Fibroblast of gingiva (primary cell): ENCODE measurements at regions not wholly inside any gene's neighbourhood (a gene's known extent, or its start where the extent isn't known, plus 50 kb on each side); places are given as distances from the start of the nearest gene placed in this dataset.
"Not testable (repeated sequence)": the region's sequence is repeated elsewhere in the genome, so short reads cannot be mapped to it uniquely, and the experiment has no call there.

ENCODE experiments used
- DNase-seq: peaks from one replicate; pipeline ENCODE4 v3.0.0-alpha.2; 2011; ENCODE audit warnings: low read depth

DNA sequence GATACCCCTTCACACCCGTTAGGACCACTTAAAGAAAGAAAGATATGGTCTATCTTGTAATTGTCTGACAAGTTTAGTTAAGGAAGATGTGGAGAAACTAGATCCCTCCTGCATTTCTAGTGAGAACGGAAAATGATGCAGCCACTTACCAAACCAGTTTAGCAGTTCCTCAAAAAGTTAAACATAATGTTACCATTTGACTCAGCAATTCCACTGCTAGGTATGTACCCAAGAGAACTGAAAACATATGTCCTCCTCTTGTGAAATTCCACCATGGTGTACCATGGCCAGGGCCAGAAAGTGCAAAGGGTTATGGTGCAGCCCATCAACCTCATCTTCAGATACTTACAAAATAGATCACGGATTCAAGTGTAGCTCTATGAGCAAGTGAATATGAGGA is 79.0 kb upstream of the ID2 start:
- peak; percentile 53 for DNase-seq

DNA sequence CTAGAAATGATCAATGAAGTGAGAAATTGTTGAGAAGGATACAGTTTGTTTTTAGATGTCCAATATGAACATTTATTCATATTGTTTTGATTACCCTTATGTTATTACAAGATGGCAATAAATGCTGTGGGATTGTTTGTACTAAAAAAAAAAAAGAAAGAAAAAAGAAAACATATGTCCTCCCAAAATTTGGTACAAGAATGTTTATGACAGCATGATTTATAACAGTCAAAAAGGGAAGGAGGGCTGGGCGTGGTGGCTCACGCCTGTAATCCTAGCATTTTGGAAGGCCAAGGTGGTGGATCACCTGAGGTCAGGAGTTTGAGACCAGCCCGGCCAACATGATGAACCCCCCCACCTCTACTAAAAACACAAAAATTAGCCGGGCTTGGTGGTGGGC is 78.5 kb upstream of the ID2 start:
- not testable (repeated sequence) for DNase-seq

DNA sequence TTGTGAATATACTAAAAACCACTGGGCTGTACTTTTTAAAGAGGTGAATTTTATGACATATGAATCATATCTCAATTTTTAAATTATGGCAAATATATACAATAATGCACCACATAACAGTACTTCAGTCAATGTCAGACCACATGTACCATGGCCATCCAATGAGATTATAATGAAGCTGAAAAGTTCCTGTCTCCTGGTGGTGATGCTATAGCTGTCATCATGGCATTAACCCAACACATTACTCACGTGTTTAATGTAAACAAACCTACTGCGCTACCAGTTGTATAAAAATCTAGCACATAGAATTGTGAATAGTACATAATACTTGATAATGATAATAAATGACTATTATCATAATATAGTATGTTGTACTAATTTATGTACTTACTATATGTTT is 77.6 kb upstream of the ID2 start:
- no peak for DNase-seq

DNA sequence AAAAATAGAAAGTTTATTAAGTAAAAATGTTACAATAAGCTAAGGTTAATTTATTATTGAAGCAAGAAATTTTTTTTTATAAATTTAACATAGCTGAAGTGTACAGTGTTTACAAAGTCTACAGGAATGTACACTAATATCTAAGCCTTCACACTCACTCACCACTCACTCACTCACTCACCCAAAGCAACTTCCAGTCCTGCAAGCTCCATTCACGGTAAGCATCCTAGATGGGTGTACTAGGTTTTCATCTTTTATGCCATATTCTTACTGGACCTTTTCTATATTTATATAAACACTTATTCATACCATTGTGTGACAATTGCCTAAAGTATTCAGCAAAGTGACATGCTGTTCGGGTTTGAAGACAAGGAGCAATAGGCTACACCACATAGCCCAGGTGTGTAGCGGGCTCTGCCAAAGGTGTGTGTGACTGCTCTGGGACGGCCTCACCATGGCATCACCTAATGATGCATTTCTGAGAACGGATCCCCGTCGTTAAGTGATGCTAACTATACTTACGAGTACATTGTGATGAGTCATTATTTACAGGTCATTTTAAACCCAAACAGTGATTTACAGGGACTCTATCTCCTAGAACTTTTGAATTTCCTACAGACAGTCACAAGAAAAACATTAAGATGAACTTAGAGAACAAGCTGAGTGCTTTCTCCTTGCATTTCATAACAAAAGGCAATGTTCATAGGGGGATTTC is 76.3 kb upstream of the ID2 start:
- no peak for DNase-seq

DNA sequence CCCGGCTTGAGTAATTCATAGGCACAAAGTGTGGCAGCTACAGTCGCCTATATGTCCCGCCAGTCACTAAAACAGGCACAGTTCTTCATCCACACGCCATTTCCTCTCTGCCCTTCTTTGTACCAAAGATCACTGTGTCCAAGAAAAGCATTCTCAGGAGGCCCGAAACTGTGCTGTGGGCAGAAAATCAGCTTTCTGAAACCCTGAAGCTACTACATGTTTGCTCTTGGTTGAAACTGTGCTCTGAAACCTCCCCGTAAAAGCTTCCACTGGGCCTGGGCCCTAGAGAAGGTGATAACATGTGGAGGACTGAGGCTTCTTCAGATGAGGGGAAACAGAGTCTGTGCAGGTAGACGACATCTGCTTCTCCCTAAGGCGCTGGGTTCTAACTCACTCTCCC is 75.6 kb upstream of the ID2 start:
- no peak for DNase-seq

DNA sequence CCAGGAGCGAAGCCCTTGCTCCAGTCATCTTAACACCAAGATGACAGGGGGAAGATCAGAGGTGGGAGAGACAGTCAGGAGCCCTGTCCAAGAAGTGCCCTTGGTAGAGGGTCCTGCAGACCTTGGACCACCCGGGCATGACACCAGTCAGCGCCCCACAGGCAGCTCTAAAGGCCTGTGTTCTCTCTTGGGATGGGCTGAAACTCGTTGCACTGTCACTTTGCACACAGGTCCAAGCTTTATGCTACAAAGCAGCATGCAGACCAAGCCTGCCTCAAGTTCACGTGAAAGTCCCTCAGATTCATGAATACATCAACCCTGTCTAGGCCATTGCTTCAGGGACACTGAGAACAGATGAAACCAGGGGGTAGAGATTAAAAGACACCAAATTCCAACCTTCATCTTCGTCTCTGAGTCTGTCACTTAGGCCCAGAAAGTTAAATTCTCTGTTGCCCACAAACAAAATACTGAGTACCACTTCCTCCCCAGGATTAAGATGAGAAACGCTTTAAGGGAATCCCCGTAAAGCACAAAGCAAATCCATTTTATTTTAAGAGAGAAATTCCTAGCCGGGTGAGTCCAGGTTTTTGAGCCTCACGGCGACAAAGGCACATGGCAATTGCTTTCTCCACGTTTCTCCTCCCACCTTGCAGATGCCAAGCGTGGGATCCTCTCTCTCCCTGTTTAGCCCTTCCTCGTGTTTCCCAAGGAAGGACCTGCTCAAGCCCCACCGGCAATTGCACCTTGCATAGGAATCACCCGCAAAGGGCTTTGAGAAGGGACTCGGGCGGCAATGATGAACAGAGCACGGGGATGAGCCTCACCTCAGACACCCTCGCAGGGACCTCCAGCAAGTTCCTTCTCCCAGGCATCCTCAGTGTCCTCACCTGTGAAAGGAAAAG is 75.0 kb upstream of the ID2 start:
- no peak for DNase-seq

DNA sequence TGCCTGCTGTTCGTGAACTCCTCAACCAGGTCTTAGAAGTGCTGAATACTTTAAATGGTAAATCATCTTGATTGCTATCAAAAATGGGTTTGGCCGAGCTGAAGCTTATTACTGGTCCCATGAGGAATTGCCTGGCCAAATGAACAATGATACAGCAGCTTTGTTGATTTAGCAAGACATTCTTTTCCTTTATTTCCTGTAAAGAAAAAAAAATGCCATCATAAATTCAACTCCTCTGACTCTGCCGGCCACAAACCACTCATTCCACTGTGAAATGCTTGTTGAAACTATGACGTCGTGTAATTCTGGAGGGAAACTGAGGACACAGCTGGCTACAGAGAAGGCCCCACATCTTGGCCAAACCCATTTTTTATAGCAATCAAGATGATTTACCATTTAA is 74.2 kb upstream of the ID2 start:
- peak; percentile 59 for DNase-seq

DNA sequence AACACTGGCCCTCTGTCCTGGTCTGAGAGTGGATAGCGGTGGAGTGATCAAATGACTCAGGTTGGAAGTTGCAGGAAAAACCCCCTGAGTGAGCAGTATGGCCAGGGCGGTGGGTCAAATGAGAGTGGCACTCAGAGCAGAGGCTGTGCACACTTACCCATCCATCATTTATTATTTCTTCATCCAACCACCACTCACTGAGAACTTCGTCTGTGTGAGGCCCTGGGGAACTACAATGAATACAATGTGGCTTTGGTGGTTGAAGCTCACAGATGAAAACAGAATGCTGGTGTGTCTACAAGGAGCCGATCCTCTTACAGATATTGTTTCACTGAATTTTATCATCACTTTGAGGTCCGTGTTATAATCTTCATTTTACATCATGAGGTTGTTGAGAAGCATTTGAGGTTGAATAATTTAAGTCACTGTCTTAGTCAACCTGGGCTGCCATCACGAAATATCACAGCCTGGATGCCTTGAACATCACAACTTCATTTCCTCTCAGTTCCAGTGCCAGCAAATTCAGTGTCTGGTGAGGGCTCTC is 73.4 kb upstream of the ID2 start:
- DNase-seq: no peak

DNA sequence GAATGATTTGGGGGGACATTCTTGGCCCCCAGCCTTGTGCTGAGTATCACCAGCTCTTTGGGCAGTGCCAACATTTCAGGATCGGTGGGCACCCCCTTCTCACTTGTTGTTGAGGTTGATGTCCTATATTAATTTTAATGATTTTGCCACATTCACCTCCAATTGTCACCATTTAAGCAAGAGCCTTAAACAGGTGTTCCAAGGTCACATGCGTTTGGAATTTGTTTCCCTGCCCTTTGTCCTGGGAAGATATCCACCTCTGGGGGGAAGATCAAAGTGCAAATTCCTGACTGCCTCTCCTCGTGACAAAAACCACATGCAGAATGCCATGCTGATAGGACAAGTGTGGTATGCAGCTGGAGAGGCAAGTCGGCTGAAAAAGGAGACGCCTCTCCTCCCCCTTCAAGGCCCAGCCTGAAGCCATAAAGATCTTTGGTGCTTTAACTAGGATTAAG is 72.5 kb upstream of the ID2 start:
- DNase-seq: no peak

DNA sequence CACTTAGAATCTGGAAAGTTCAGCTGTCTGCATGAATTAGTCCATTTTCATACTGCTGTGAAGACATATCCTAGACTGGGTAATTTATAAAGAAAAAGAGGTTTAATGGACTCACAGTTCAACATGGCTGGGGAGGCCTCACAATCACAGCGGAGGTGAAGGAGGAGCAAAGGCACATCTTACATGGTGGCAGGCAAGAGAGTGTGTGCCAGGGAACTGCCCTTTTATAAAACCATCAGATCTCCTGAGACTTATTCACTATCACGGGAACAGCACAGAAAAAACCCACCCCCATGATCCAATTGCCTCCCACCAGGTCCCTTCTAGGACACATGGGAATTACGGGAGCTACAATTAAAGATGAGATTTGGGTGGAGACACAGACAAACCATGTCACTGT is 71.1 kb upstream of the ID2 start:
- DNase-seq: not testable (repeated sequence)

DNA sequence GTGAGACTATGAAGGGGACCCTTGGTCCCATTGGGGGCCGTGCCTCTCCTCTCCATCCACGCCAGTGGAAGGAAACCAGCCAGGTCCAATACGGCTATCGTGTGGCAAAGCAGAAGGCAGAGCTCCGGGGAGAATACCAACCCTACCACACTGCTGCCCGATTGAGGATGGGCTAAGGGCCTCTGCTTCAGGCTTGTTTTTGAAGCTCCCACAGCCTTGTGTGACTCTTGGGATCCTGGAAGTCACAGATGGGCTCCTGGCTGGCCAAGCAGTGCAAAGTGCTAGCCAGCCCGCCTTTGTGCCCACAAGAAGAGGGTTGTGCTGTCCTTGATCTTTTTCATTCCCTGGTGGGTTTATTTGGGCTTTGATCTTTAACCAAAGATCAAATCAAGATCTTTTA is 70.6 kb upstream of the ID2 start:
- DNase-seq: no peak

DNA sequence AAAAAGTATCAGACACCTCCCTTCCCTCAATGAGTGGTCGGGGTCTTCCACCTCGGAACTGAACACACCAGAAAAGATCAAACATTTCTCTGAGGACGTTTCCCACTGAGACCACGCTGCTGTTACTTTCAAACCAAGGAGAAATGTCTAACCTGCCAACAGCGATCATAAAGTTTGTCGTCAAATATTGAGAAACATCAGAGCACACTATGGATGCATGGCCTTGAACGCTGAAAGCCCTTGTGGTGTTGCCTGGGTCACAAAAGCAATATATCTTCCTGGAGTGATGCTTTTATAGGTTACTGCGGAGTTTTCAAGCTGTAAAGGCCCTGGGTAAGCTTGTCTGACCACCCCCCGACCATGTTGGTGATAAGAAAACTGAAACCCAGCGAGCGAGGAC is 70.2 kb upstream of the ID2 start:
- DNase-seq: no peak

DNA sequence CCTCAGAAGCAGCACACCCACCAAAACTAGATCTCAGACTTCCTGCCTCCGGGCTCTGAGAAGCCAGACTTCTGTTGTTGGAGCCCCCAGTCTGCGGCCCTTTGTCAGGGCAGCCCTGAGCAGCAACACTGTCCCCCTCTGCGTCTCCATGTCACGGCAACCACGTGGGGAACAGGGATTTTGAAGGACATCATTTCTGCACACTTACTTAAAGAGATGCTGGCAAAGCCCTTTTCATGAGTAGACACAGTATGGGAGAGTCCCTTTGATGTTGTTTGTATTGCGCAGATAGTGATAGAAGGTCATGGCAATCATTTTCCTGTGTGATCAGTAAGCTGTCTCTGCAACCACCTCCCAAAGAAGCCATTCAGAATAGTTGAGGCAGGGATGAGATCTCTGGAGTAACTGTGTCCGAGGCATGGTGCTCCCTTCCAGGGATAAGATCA is 69.1 kb upstream of the ID2 start:
- DNase-seq: no peak

DNA sequence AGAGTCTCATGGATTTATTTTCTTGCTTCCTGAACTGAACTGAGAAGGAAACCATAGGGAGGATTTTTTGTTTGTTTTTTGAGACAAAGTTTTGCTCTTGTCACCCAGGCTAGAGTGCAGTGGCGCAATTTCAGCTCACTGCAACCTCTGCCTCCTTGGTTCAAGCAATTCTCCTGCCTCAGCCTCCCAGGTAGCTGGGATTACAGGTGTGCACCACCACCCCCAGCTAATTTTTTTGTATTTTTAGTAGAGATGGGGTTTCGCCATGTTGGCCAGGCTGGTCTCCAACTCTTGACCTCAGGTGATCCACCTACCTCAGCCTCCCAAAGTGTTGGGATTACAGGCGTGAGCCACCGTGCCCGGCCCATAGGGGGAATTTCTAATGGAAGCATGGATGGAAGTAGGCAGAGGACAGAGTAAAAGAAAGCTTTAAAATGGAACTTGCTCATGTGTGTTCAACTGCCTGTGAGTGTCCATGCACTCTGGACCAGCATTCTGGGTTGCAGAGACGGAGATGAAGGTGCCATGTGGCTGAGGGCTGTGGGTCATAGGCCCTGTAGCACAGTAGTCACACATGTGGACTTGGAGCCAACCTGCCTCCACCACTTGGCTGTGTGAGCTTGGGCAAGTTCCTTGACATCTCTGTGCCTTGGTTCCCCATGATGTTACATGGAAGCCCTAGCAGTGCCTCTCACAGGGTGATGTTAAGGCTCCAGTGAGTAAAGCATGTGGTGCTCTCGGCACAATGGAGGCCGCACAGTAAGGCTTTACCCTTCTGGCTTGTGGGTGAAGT is 68.5 kb upstream of the ID2 start:
- not testable (repeated sequence) for DNase-seq

DNA sequence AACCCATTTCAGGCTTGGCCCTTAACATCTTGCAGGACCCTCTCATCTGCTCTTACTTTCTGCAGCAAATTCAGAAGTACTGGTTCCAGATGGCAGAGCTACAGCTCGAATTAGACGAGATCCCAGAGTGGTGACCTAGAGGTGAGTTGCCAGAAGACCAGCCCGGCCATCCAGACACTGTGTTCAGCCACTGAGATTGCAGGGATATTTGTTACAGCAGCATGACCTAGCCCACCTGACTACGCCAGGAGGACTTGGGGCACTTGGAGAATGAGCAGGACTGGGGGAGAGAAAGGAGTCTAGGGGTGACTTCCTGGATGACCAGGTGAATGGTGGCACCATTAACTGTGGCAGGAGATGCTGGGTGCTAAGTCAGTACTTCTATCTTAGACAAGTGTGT is 67.2 kb upstream of the ID2 start:
- DNase-seq: no peak

DNA sequence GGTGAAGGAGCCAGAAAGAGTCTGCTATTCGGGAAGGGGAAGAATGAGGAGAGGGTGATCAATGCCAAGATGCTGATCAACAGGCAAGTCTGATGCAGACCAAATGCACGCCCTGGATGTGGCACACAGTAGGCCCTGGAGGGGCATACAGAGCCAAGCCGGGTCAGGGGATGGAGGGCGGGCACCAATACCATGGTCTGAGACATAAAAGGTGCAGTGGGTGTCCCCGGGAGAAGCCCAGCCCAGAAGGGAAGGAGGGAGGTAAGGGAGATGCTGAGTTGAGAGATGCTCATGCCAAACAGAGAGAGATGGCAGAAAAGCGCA is 66.6 kb upstream of the ID2 start:
- no peak for DNase-seq

DNA sequence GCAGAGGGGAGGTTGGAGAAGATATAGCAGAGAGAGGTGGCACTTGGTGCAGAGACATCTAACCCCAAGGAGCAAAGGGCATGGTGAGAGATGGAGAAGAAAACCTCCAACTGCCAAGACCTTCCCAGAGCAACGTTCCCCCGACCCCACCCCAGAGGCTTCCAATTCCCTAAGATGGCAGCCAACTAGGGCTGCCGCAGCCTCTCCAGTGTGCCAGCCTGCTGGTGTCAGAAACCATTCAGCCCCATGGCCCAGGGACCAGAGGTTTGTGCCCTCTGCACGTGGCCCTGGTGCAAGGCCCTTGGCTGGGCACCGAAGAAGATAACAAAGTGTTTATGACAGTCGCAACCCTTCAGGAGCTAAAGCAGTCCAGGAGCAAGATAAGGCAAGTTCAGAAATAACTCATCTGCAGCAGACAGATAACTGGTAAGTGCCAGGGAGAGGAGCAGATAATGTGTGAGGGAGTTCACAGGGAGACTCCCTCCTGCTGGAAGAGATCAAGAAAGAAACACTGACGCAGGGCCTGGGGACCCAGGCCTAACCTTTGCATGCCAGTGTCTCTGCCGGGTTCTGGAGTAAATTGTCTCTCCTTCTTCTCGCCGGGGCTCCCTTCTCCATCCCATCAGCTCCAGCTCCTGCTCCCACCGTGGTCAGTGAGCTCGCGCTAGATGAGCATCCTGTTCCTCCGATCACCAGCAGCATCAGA is 66.1 kb upstream of the ID2 start:
- DNase-seq: no peak

DNA sequence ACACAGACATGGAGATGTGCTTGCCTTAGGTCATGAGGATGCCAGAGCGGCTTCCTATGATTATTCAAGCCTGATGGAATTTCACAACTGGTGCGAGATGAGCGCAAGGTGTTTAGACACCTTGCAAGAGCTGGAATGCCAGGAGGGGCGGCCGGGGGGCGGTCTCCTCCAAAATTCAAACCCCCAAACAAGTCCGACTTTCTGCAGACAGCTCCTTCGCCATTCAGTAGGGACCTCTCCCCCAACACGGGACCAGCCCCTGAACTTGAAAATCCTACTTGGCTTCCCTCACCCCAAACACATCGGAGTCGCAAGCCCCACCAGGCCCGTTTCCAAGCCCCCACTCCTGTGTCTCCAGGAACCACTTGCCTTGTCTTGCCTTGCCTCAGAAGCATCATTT is 64.8 kb upstream of the ID2 start:
- DNase-seq: no peak

DNA sequence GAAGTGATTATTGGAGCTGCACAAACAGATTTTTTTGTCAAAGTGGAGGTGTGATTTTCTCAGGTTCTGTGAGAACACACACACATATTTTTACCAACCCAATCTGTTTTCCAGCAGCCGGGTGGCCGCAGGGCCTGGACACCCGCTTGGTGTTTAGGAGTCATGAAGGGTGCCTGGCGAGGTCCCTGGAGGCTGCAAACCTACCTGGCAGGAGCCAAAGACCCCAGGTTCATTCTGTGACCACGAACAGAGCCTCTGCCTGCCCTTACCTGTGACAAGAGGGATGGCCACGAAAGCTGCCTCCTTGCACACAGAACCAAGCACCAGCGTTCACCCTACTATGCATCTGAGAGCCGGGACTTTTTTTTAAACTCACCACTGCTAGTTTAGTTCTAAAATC is 64.3 kb upstream of the ID2 start:
- DNase-seq: no peak

DNA sequence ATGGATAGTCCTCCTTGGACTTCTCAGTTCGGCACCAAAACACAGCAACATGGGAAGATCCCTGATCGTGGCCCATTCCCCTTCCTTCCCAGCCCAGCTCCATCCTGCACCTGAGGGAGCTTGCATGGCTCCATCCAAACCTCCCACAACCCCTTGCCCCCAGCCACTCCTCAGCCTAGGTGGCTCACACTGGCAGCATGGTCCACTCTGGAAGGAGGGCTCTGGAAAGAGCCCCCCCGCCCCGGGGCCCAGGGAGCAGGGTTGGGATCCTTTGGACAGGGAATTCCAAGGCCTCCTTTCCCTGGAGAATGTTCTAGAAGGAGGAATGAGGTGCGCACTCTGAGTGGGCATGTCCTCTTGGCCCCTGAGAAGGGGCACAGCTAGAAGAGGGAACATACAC is 62.8 kb upstream of the ID2 start:
- no peak for DNase-seq

DNA sequence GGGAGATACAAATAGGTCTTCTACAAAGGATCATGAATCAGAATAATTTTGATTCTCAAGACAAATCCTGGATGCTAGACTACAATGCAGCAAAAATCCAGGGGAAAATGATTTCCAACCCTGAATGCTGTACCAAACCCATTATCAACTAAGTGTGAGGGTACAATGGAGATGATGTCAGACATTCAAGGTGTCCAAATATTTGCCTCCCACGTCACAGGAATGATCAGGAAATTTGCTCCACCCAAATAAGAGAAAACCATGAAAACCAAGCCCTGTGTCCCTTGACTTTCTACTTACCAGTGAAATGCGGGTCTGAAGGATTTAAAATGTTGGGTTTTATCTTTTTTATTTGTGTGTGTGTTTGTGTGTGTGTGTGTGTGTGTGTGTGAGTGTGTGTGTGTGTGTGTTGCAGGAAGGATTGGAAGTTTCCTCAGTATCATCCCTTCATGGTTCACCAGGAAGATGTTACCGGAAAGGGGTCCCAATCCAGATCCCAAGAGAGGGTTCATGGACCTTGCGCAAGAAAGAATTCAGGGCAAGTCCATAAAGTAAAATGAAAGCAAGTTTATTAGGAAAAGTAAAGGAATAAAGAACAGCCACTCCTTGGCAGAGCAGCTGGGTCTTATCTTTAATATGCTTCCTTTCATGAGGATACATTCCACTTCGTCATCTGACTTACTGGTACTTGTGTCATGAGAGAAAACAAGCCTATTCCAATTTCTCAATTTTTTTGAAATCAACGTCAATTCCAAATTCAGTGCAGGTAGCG is 61.1 kb upstream of the ID2 start:
- no peak for DNase-seq
